DND-41 (cell line): ENCODE measurements at regions not wholly inside any gene's neighbourhood (a gene's known extent, or its start where the extent isn't known, plus 50 kb on each side); places are given as distances from the start of the nearest gene placed in this dataset.

Source experiments
- ATAC-seq: fragments of 200-7000 bp; cut with Tn5 transposase; 3 replicates; pipeline ENCODE4 v1.9.1; 2021; ENCODE audit warnings: low read depth; ENCODE audit not compliant: insufficient read depth
- DNase-seq: peaks from one replicate; pipeline ENCODE4 v3.0.0-alpha.2; 2020
- H2AFZ ChIP-seq: 2 replicates; pipeline ENCODE4 v1.6.0; 2012; ENCODE audit warnings: low read depth, low read length
- H3K27ac ChIP-seq: 2 replicates; pipeline ENCODE4 v1.5.1; 2012; ENCODE audit warnings: low read length, inconsistent platforms
- H3K27me3 ChIP-seq: fragments of 200-600 bp; sonication (generic); 2 replicates; pipeline ENCODE4 v1.6.0; 2012; ENCODE audit warnings: low read length, mild to moderate bottlenecking, inconsistent platforms; ENCODE audit not compliant: insufficient read depth, poor library complexity
- H3K36me3 ChIP-seq: 2 replicates; pipeline ENCODE4 v1.5.1; 2012; ENCODE audit warnings: low read length, inconsistent platforms; ENCODE audit not compliant: insufficient read depth
- H3K4me1 ChIP-seq: 2 replicates; pipeline ENCODE4 v1.5.1; 2012; ENCODE audit warnings: mild to moderate bottlenecking, low read length; ENCODE audit not compliant: insufficient read depth
- H3K4me2 ChIP-seq: 2 replicates; pipeline ENCODE4 v1.6.0; 2012; ENCODE audit warnings: mild to moderate bottlenecking, moderate library complexity, low read length, inconsistent platforms; ENCODE audit not compliant: insufficient read depth
- H3K4me3 ChIP-seq, 2 experiments: fragments of 200-600 bp in 1 of 2; shearing (Covaris generic) in 1 of 2; 2 replicates each; pipeline ENCODE4 v1.5.1; 2012 to 2016; ENCODE audit warnings: inconsistent platforms in 2 of 2, low read length in 2 of 2, mild to moderate bottlenecking in 2 of 2, low read depth in 1 of 2, moderate library complexity in 1 of 2
- H3K79me2 ChIP-seq: 2 replicates; pipeline ENCODE4 v1.6.0; 2012; ENCODE audit warnings: low read length, inconsistent platforms; ENCODE audit not compliant: insufficient read depth
- H3K9ac ChIP-seq: 2 replicates; pipeline ENCODE4 v1.6.0; 2012; ENCODE audit warnings: low read depth, mild to moderate bottlenecking, inconsistent platforms, low read length, moderate library complexity
- H3K9me3 ChIP-seq: 2 replicates; pipeline ENCODE4 v1.5.1; 2012; ENCODE audit warnings: low read length, moderate library complexity, mild to moderate bottlenecking, inconsistent platforms; ENCODE audit not compliant: insufficient read depth, severe bottlenecking
- H4K20me1 ChIP-seq: 2 replicates; pipeline ENCODE4 v1.6.0; 2012; ENCODE audit warnings: low read length; ENCODE audit not compliant: insufficient read depth
- EZH2 ChIP-seq: IDR thresholded peaks from 3 replicates; pipeline ENCODE4 v1.6.1; 2012; ENCODE audit warnings: borderline replicate concordance, low read depth, mild to moderate bottlenecking, moderate library complexity, low read length, inconsistent platforms; ENCODE audit not compliant: severe bottlenecking
- TF ChIP-seq, protein P1 (sequence below): IDR thresholded peaks from 2 replicates; pipeline ENCODE4 v1.5.1; 2012; ENCODE audit warnings: borderline replicate concordance, low read length, moderate library complexity, mild to moderate bottlenecking; ENCODE audit not compliant: poor library complexity, severe bottlenecking; ENCODE audit errors: extremely low read depth

DNA sequence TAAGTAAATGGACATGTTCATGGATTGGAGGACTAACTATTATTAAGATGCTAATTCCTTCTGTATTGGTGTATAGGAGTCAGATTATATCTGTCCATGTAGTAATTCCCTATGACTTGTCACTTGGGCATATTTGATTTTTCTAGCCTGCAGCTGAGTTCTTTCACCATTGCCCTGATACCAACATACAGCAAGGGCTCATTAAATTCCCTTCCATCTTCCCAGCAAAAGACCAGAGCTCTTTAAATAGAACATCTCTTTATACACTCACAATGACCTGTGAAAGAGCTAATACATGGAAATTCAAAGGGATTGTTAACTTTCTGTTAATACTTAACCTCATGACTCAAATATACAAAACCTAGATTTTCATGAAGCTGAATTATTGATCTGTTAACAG, 492.3 kb upstream of the VRK2 start:
- no peaks in the 10 kb centered on the region for H3K4me1 ChIP-seq
- no peak overlapping the region for H3K4me2 ChIP-seq
- no peaks in the 10 kb centered on the region for H3K79me2 ChIP-seq
- no peak overlapping the region for H3K9ac ChIP-seq
- H2AFZ ChIP-seq, result no peak overlapping the region
- ATAC-seq (no peak), DNase-seq (no peak)
- no peak overlapping the region for H3K4me3 ChIP-seq
- TF ChIP-seq EZH2, result no peak
- TF ChIP-seq, protein P1, sequence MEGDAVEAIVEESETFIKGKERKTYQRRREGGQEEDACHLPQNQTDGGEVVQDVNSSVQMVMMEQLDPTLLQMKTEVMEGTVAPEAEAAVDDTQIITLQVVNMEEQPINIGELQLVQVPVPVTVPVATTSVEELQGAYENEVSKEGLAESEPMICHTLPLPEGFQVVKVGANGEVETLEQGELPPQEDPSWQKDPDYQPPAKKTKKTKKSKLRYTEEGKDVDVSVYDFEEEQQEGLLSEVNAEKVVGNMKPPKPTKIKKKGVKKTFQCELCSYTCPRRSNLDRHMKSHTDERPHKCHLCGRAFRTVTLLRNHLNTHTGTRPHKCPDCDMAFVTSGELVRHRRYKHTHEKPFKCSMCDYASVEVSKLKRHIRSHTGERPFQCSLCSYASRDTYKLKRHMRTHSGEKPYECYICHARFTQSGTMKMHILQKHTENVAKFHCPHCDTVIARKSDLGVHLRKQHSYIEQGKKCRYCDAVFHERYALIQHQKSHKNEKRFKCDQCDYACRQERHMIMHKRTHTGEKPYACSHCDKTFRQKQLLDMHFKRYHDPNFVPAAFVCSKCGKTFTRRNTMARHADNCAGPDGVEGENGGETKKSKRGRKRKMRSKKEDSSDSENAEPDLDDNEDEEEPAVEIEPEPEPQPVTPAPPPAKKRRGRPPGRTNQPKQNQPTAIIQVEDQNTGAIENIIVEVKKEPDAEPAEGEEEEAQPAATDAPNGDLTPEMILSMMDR, result no peak
- H3K27ac ChIP-seq, result no peak overlapping the region
- no peaks in the 10 kb centered on the region for H4K20me1 ChIP-seq
- no peaks in the 10 kb centered on the region for H3K36me3 ChIP-seq
- H3K27me3 ChIP-seq, result no peaks in the 10 kb centered on the region
- H3K9me3 ChIP-seq, result no peaks in the 10 kb centered on the region

DNA sequence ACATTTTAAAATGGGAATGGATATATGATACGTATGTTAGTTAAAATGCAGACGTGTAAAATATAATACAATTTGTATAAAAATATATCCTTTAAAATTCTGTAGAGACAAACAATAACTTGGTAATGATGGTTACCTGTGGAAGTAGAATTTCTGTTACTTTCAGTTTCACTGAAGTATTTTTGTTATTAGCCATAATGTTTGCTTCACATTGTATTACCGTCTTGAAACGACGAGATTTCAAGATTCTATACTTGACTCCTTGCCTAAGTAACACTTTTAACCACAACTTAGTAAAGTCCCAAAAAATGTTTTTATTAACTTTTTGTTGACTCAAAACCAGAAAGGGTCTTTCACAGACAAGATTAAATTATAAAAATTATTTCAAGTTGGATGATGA, 488.3 kb upstream of the VRK2 start:
- no peak overlapping the region for H2AFZ ChIP-seq
- ATAC-seq (no peak), DNase-seq (no peak)
- H3K9ac ChIP-seq, result no peak overlapping the region
- TF ChIP-seq EZH2, result no peak
- TF ChIP-seq, protein P1, result no peak
- no peaks in the 10 kb centered on the region for H3K4me1 ChIP-seq
- H3K36me3 ChIP-seq, result no peaks in the 10 kb centered on the region
- H3K79me2 ChIP-seq, result no peaks in the 10 kb centered on the region
- H4K20me1 ChIP-seq, result no peaks in the 10 kb centered on the region
- no peak overlapping the region for H3K27ac ChIP-seq
- H3K27me3 ChIP-seq, result no peaks in the 10 kb centered on the region
- H3K4me2 ChIP-seq, result no peak overlapping the region
- no peak overlapping the region for H3K4me3 ChIP-seq
- no peaks in the 10 kb centered on the region for H3K9me3 ChIP-seq

- H3K36me3 ChIP-seq, result no peaks in the 10 kb centered on the region
- no peaks in the 10 kb centered on the region for H4K20me1 ChIP-seq
- DNase-seq (no peak), ATAC-seq (no peak)
- H3K9ac ChIP-seq, result no peak overlapping the region
- H2AFZ ChIP-seq, result no peak overlapping the region
- H3K27me3 ChIP-seq, result no peaks in the 10 kb centered on the region
- H3K27ac ChIP-seq, result no peak overlapping the region
- no peaks in the 10 kb centered on the region for H3K9me3 ChIP-seq
- H3K4me2 ChIP-seq, result no peak overlapping the region
- TF ChIP-seq EZH2, result no peak
- TF ChIP-seq, protein P1, result no peak
- H3K4me3 ChIP-seq, result no peak overlapping the region
- no peaks in the 10 kb centered on the region for H3K4me1 ChIP-seq
- no peaks in the 10 kb centered on the region for H3K79me2 ChIP-seq
Observed at GRCh38 chr2:57562495-57562894, 484.1 kb upstream of the VRK2 start.

- Histone ChIP-seq H3K9ac (no peak overlapping the region), H3K79me2 (no peaks in the 10 kb centered on the region), H3K4me2 (no peak overlapping the region), H3K9me3 (no peaks in the 10 kb centered on the region), H3K4me3 (no peak overlapping the region), H3K27ac (no peak overlapping the region), H3K4me1 (no peaks in the 10 kb centered on the region), H2AFZ (no peak overlapping the region), H3K27me3 (no peaks in the 10 kb centered on the region), H4K20me1 (no peaks in the 10 kb centered on the region), H3K36me3 (no peaks in the 10 kb centered on the region)
- TF ChIP-seq, protein P1, result no peak
- TF ChIP-seq EZH2, result no peak
- no peak for ATAC-seq
- DNase-seq, result no peak
Observed at GRCh38 chr2:57563015-57563414, 483.6 kb upstream of the VRK2 start.
